ENCODE measurements at regions not wholly inside any gene's neighbourhood (a gene's known extent, or its start where the extent isn't known, plus 50 kb on each side); places are given as distances from the start of the nearest gene placed in this dataset.

DNA sequence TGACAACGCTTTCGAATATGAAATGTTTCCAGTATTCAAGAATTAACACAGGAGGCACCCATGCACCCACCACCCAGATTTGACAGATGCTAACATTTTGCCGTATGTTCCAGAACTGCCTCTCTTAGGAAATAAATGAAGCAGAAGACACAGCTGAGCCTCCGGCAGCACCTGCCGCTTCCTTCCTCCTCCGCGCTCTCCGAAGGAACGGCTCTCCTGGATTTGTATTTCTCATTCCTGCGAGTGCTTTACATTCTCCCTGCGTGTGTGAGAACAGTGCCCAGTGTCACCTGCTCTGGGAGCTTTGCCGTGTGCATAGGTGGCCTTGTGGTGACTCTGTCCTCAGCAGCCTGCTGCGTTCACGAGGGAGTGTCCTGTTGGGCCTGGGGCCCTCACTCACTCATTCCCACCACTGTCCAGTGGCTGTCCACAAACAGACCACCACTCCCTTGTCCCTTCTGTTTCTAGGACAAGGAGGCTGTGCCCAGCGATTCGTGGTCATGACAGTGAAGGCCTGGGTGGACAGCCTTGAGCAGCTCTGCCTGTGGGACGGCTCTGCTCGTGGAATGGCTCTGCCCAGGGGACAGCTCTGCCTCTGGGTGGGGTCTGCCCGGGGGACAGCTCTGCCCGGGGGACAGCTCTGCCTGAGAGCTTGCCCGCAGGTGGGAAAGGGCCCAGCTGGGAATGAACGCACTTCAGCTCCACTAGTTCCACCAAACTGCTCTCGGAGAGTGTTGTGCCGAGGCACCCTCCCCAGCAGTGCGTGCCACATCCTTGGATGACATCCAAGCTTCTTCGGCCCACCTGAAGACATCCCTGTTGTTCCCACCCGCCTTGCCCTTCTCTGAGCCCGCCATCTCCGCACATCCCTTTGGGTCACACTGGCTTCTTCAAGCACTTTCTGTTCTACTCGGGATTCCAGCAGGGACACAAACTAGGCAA lies 170.5 kb upstream of the PPP1R26 start:
- Histone ChIP-seq H3K79me2 (ENCODE audit: insufficient read depth, low read depth) (no peaks in the 10 kb centered on the region), H3K27ac (no peak overlapping the region), H3K4me1 (ENCODE audit: low read depth, poor library complexity, severe bottlenecking) (no peaks in the 10 kb centered on the region), H2AFZ (ENCODE audit: low read depth) (no peak overlapping the region), H3K4me3 (IDR thresholded peaks at IDR 0.05; ENCODE audit: insufficient read depth, low read depth, low read length) (no peak overlapping the region), H3K4me2 (no peak overlapping the region), H4K20me1 (ENCODE audit: insufficient read depth) (no peaks in the 10 kb centered on the region), H3K9ac (no peak overlapping the region), H3K36me3 (ENCODE audit: insufficient read depth) (no peaks in the 10 kb centered on the region), H3K27me3 (ENCODE audit: insufficient read depth, low read depth) (peaks cover 17% of the 10 kb centered on the region; the same call in 1 of the 2 replicates)
- TF ChIP-seq, protein P1, sequence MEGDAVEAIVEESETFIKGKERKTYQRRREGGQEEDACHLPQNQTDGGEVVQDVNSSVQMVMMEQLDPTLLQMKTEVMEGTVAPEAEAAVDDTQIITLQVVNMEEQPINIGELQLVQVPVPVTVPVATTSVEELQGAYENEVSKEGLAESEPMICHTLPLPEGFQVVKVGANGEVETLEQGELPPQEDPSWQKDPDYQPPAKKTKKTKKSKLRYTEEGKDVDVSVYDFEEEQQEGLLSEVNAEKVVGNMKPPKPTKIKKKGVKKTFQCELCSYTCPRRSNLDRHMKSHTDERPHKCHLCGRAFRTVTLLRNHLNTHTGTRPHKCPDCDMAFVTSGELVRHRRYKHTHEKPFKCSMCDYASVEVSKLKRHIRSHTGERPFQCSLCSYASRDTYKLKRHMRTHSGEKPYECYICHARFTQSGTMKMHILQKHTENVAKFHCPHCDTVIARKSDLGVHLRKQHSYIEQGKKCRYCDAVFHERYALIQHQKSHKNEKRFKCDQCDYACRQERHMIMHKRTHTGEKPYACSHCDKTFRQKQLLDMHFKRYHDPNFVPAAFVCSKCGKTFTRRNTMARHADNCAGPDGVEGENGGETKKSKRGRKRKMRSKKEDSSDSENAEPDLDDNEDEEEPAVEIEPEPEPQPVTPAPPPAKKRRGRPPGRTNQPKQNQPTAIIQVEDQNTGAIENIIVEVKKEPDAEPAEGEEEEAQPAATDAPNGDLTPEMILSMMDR (conservative IDR thresholded peaks at IDR 0.05; ENCODE audit: low read depth, low read length): no peak

DNA sequence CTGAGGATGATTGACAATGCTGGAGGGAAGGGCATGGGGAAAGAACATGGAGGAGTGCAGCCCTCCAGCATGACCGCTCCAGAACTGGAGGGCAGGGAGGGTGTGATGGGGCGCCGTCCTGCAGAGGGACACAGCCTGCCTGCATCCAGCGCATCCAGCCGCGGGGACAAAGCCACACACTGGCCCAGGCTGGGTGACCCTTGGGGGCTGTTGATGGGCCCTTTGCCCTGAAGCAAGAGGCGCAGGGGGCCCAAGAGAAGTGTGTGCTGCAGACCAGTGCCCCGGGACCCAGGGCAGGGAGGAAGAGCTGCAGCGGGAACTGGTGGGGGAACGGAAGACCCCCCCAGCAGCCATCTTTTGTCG lies 169.8 kb upstream of the PPP1R26 start:
- Histone ChIP-seq H3K4me1 (ENCODE audit: low read depth, poor library complexity, severe bottlenecking) (no peaks in the 10 kb centered on the region), H3K27ac (no peak overlapping the region), H2AFZ (ENCODE audit: low read depth) (no peak overlapping the region), H3K27me3 (ENCODE audit: insufficient read depth, low read depth) (peaks cover 17% of the 10 kb centered on the region; the same call in 1 of the 2 replicates), H3K36me3 (ENCODE audit: insufficient read depth) (no peaks in the 10 kb centered on the region), H3K4me2 (no peak overlapping the region), H3K79me2 (ENCODE audit: insufficient read depth, low read depth) (no peaks in the 10 kb centered on the region), H3K4me3 (IDR thresholded peaks at IDR 0.05; ENCODE audit: insufficient read depth, low read depth, low read length) (no peak overlapping the region), H3K9ac (no peak overlapping the region), H4K20me1 (ENCODE audit: insufficient read depth) (no peaks in the 10 kb centered on the region)
- TF ChIP-seq, protein P1 (conservative IDR thresholded peaks at IDR 0.05; ENCODE audit: low read depth, low read length): no peak

DNA sequence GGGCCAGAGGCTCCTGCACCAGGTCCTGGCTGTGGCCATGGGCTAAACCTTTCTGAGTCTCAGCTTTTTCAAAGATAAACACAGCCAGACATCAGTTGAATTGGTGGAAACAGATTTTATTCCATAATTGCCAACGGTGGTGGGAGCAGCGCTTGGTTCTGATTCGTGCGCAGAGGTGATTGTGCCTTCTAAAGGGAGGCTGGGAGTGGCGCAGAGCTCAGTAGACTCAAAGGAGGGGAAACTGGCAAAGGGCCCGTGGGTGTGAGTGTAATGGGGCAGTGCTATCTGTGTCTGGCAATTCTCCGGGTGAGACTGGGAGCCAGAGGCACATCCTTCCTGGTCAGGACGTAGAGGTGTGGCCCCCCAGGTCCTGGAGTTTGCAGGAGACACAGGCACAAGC lies 169.4 kb upstream of the PPP1R26 start:
- no peak overlapping the region for H3K9ac ChIP-seq
- H3K27ac ChIP-seq: no peak overlapping the region
- no peaks in the 10 kb centered on the region for H3K79me2 ChIP-seq (ENCODE audit: insufficient read depth, low read depth)
- H3K27me3 ChIP-seq (ENCODE audit: insufficient read depth, low read depth): peaks cover 17% of the 10 kb centered on the region; the same call in 1 of the 2 replicates
- H2AFZ ChIP-seq (ENCODE audit: low read depth): no peak overlapping the region
- H3K36me3 ChIP-seq (ENCODE audit: insufficient read depth): no peaks in the 10 kb centered on the region
- TF ChIP-seq, protein P1 (conservative IDR thresholded peaks at IDR 0.05; ENCODE audit: low read depth, low read length): no peak
- H3K4me3 ChIP-seq (IDR thresholded peaks at IDR 0.05; ENCODE audit: insufficient read depth, low read depth, low read length): no peak overlapping the region
- no peaks in the 10 kb centered on the region for H3K4me1 ChIP-seq (ENCODE audit: low read depth, poor library complexity, severe bottlenecking)
- no peaks in the 10 kb centered on the region for H4K20me1 ChIP-seq (ENCODE audit: insufficient read depth)
- no peak overlapping the region for H3K4me2 ChIP-seq

GRCh38 chr9:135315572-135315971 lies 164.0 kb upstream of the PPP1R26 start:
- no peaks in the 10 kb centered on the region for H4K20me1 ChIP-seq (ENCODE audit: insufficient read depth)
- no peak overlapping the region for H3K4me3 ChIP-seq (IDR thresholded peaks at IDR 0.05; ENCODE audit: insufficient read depth, low read depth, low read length)
- no peak overlapping the region for H3K4me2 ChIP-seq
- no peak overlapping the region for H2AFZ ChIP-seq (ENCODE audit: low read depth)
- no peak overlapping the region for H3K9ac ChIP-seq
- TF ChIP-seq, protein P1 (conservative IDR thresholded peaks at IDR 0.05; ENCODE audit: low read depth, low read length): no peak
- no peak overlapping the region for H3K27ac ChIP-seq
- H3K36me3 ChIP-seq (ENCODE audit: insufficient read depth): no peaks in the 10 kb centered on the region
- no peaks in the 10 kb centered on the region for H3K4me1 ChIP-seq (ENCODE audit: low read depth, poor library complexity, severe bottlenecking)
- peaks cover 29% of the 10 kb centered on the region; the same call in 1 of the 2 replicates for H3K27me3 ChIP-seq (ENCODE audit: insufficient read depth, low read depth)
- H3K79me2 ChIP-seq (ENCODE audit: insufficient read depth, low read depth): no peaks in the 10 kb centered on the region
